GM12878 (cell line): ENCODE measurements at regions not wholly inside any gene's neighbourhood (a gene's known extent, or its start where the extent isn't known, plus 50 kb on each side); places are given as distances from the start of the nearest gene placed in this dataset.

Experiments used
- BHLHE40 ChIP-seq, 2 experiments: fragments of 450-650 bp in 1 of 2; IDR thresholded peaks; 2 replicates each; pipeline ENCODE4 v1.6.1; 2011 to 2017; ENCODE audit warnings: low read depth in 2 of 2, borderline replicate concordance in 1 of 2, improper control_type of control experiment in 1 of 2, low read length in 1 of 2, mild to moderate bottlenecking in 1 of 2
- BMI1 ChIP-seq: fragments of 450-650 bp; IDR thresholded peaks from 2 replicates; pipeline ENCODE4 v1.6.1; 2016; ENCODE audit warnings: mild to moderate bottlenecking, moderate library complexity, borderline replicate concordance
- EP300 ChIP-seq, 2 experiments: fragments of 150-350 bp in 1 of 2; IDR thresholded peaks; 2 replicates each; pipeline ENCODE4 v1.6.1; 2011 to 2012; ENCODE audit warnings: low read depth in 2 of 2, low read length in 2 of 2, borderline replicate concordance in 1 of 2, improper control_type of control experiment in 1 of 2, inconsistent platforms in 1 of 2; ENCODE audit not compliant: control insufficient read depth in 1 of 2
- HDGF ChIP-seq: fragments of 450-650 bp; IDR thresholded peaks from 2 replicates; pipeline ENCODE4 v1.6.1; 2016; ENCODE audit warnings: antibody characterized with exemption
- IKZF1 ChIP-seq: fragments of 450-650 bp; conservative IDR thresholded peaks from 2 replicates; pipeline ENCODE4 v1.6.1; 2017; ENCODE audit warnings: antibody characterized with exemption, mild to moderate bottlenecking
- LARP7 ChIP-seq: fragments of 450-650 bp; IDR thresholded peaks from 2 replicates; pipeline ENCODE4 v1.6.1; 2017; ENCODE audit warnings: mild to moderate bottlenecking
- MTA2 ChIP-seq: fragments of 450-650 bp; IDR thresholded peaks from 2 replicates; pipeline ENCODE4 v1.6.1; 2016; ENCODE audit warnings: low read depth, mild to moderate bottlenecking, moderate library complexity
- MYC ChIP-seq: IDR thresholded peaks from 2 replicates; pipeline ENCODE4 v1.6.1; 2011; ENCODE audit warnings: mild to moderate bottlenecking, low read length, moderate library complexity, inconsistent platforms; ENCODE audit not compliant: insufficient read depth, insufficient replicate concordance, insufficient read length, severe bottlenecking
- PAX5 ChIP-seq: IDR thresholded peaks from 2 replicates; pipeline ENCODE4 v1.6.1; 2011; ENCODE audit warnings: low read depth, low read length, borderline replicate concordance
- POLR2A ChIP-seq: IDR thresholded peaks from 2 replicates; pipeline ENCODE4 v1.6.1; 2011; ENCODE audit warnings: low read depth, mild to moderate bottlenecking, low read length
- POLR2AphosphoS2 ChIP-seq: IDR thresholded peaks from 2 replicates; pipeline ENCODE4 v1.6.1; 2011; ENCODE audit warnings: low read depth, mild to moderate bottlenecking, low read length, improper control_type of control experiment, moderate library complexity
- POLR2AphosphoS5 ChIP-seq: IDR thresholded peaks from 2 replicates; pipeline ENCODE4 v1.6.1; 2011; ENCODE audit warnings: mild to moderate bottlenecking, low read length, inconsistent platforms
- POU2F2 ChIP-seq: IDR thresholded peaks from 3 replicates; pipeline ENCODE4 v1.6.1; 2011; ENCODE audit warnings: low read depth, mild to moderate bottlenecking, low read length, borderline replicate concordance
- RAD51 ChIP-seq: fragments of 450-650 bp; IDR thresholded peaks from 2 replicates; pipeline ENCODE4 v1.6.1; 2016; ENCODE audit warnings: moderate library complexity, mild to moderate bottlenecking, inconsistent platforms
- RELB ChIP-seq: fragments of 450-650 bp; IDR thresholded peaks from 2 replicates; pipeline ENCODE4 v1.6.1; 2017; ENCODE audit warnings: low read depth, mild to moderate bottlenecking, moderate library complexity
- TCF12 ChIP-seq: IDR thresholded peaks from 2 replicates; pipeline ENCODE4 v1.6.1; 2011; ENCODE audit warnings: low read depth, mild to moderate bottlenecking, low read length
- TF ChIP-seq, protein P1 (sequence below): fragments of 450-650 bp; IDR thresholded peaks from 2 replicates; pipeline ENCODE4 v1.6.1; 2018; ENCODE audit warnings: mild to moderate bottlenecking, low read depth, moderate library complexity; ENCODE audit not compliant: partially characterized antibody
- TF ChIP-seq, protein P2 (sequence below): fragments of 450-650 bp; IDR thresholded peaks from 2 replicates; pipeline ENCODE4 v1.6.1; 2016; ENCODE audit warnings: mild to moderate bottlenecking
- TF ChIP-seq, protein P3 (sequence below): fragments of 450-650 bp; IDR thresholded peaks from 2 replicates; pipeline ENCODE4 v1.6.1; 2017; ENCODE audit warnings: mild to moderate bottlenecking, low read depth, inconsistent platforms; ENCODE audit not compliant: poor library complexity, severe bottlenecking

DNA sequence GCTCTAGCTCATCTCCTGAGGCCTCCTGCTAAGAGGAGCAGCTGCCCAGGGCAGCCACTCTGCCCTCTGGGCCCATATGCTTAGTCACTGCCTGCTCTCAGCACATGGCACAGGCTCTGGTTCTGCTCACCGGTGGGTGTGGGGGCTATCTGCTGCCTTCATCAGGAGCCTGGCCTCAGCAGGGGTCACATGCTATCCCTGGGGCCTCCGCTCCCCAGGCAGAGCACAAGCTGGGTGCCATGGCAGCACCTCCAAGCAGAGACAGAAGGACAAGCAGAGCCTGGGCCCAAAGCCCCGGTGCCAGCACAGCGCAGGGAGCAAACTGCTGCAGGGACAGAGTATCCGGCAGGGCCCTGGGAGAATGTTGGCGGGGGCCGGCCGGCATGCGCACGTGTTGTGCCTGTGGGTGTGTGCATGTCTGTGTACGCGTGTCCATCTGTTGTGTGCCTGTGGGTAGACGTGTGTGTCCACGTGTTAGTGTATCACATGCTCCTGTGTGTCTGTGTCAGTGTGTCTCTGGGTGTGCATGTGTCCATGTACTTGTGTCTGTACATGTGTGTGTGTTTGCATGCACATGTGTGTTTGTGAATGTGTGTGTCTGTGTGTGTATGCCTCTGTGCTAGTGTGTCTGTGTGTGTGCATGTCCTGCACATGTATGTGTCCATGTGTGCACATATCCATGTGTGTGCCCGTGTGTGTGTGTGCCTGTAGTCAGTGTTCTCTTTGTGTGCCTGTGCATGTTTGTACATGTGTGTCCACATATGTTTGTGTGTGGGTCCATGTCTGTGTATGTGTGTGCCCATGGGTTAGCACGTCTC is 326.9 kb downstream of the TMEM121 start (continued):
- TF ChIP-seq, protein P1, sequence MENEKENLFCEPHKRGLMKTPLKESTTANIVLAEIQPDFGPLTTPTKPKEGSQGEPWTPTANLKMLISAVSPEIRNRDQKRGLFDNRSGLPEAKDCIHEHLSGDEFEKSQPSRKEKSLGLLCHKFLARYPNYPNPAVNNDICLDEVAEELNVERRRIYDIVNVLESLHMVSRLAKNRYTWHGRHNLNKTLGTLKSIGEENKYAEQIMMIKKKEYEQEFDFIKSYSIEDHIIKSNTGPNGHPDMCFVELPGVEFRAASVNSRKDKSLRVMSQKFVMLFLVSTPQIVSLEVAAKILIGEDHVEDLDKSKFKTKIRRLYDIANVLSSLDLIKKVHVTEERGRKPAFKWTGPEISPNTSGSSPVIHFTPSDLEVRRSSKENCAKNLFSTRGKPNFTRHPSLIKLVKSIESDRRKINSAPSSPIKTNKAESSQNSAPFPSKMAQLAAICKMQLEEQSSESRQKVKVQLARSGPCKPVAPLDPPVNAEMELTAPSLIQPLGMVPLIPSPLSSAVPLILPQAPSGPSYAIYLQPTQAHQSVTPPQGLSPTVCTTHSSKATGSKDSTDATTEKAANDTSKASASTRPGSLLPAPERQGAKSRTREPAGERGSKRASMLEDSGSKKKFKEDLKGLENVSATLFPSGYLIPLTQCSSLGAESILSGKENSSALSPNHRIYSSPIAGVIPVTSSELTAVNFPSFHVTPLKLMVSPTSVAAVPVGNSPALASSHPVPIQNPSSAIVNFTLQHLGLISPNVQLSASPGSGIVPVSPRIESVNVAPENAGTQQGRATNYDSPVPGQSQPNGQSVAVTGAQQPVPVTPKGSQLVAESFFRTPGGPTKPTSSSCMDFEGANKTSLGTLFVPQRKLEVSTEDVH: peak; percentile 81
- TF ChIP-seq PAX5 (peak; percentile 95), EP300 (IDR thresholded peaks at IDR 0.05; ENCODE audit: borderline replicate concordance in 1 of 2, control insufficient read depth in 1 of 2, low read depth in 2 of 2, low read length in 2 of 2) (peak in 1 of 2 experiments; percentile 14; a peak in 1 of 4 replicates), IKZF1 (peak; percentile 42; the same call in 1 of the 2 replicates), POLR2AphosphoS2 (peak; percentile 99), POLR2A (peak; percentile 75), LARP7 (peak; percentile 28; the same call in 1 of the 2 replicates), BMI1 (peak; percentile 23), TCF12 (no peak), POU2F2 (peak; percentile 90), RAD51 (peak; percentile 62), BHLHE40 (IDR thresholded peaks at IDR 0.05; ENCODE audit: borderline replicate concordance in 1 of 2, low read depth in 2 of 2, low read length in 1 of 2) (peak; percentile 50 to 88; a peak in 3 of 4 replicates), POLR2AphosphoS5 (peak; percentile 98), MTA2 (no peak; the same call in none of the 2 replicates), MYC (peak; percentile 25), HDGF (peak; percentile 99), RELB (no peak; the same call in 1 of the 2 replicates)
- TF ChIP-seq, protein P2, sequence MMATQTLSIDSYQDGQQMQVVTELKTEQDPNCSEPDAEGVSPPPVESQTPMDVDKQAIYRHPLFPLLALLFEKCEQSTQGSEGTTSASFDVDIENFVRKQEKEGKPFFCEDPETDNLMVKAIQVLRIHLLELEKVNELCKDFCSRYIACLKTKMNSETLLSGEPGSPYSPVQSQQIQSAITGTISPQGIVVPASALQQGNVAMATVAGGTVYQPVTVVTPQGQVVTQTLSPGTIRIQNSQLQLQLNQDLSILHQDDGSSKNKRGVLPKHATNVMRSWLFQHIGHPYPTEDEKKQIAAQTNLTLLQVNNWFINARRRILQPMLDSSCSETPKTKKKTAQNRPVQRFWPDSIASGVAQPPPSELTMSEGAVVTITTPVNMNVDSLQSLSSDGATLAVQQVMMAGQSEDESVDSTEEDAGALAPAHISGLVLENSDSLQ: peak; percentile 37; the same call in 1 of the 2 replicates
- TF ChIP-seq, protein P3, sequence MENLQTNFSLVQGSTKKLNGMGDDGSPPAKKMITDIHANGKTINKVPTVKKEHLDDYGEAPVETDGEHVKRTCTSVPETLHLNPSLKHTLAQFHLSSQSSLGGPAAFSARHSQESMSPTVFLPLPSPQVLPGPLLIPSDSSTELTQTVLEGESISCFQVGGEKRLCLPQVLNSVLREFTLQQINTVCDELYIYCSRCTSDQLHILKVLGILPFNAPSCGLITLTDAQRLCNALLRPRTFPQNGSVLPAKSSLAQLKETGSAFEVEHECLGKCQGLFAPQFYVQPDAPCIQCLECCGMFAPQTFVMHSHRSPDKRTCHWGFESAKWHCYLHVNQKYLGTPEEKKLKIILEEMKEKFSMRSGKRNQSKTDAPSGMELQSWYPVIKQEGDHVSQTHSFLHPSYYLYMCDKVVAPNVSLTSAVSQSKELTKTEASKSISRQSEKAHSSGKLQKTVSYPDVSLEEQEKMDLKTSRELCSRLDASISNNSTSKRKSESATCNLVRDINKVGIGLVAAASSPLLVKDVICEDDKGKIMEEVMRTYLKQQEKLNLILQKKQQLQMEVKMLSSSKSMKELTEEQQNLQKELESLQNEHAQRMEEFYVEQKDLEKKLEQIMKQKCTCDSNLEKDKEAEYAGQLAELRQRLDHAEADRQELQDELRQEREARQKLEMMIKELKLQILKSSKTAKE: no peak
